ENCODE measurements at regions not wholly inside any gene's neighbourhood (a gene's known extent, or its start where the extent isn't known, plus 50 kb on each side); places are given as distances from the start of the nearest gene placed in this dataset.

DNA sequence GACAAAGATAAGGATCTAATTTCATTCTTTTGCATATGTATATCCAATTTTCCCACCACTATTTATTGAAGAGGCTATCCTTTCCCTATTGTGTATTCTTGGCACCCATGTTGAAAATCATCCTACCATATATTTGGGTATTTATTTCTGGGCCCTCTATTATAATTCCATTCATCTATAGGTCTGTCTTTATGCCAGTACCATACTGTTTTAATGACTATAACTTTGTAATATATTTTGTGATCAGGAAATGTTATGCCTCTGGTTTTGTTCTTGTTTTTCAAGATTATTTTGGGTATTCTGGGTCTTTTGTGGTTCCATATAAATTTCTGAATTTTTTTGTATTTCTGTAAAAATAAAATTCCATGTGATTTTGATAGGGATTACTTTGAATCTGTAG, 347.6 kb upstream of the SULF2 start:
- no peak for TF ChIP-seq U2AF1 (optimal IDR thresholded peaks at IDR 0.05; ENCODE audit: low read depth, low read length)
- TF ChIP-seq ZNF143 (CRISPR knock-in tag; IDR thresholded peaks at IDR 0.05) = no peak
- TF ChIP-seq NCOA1 (CRISPR knock-in tag; IDR thresholded peaks at IDR 0.05) = no peak
- TF ChIP-seq, protein P1, sequence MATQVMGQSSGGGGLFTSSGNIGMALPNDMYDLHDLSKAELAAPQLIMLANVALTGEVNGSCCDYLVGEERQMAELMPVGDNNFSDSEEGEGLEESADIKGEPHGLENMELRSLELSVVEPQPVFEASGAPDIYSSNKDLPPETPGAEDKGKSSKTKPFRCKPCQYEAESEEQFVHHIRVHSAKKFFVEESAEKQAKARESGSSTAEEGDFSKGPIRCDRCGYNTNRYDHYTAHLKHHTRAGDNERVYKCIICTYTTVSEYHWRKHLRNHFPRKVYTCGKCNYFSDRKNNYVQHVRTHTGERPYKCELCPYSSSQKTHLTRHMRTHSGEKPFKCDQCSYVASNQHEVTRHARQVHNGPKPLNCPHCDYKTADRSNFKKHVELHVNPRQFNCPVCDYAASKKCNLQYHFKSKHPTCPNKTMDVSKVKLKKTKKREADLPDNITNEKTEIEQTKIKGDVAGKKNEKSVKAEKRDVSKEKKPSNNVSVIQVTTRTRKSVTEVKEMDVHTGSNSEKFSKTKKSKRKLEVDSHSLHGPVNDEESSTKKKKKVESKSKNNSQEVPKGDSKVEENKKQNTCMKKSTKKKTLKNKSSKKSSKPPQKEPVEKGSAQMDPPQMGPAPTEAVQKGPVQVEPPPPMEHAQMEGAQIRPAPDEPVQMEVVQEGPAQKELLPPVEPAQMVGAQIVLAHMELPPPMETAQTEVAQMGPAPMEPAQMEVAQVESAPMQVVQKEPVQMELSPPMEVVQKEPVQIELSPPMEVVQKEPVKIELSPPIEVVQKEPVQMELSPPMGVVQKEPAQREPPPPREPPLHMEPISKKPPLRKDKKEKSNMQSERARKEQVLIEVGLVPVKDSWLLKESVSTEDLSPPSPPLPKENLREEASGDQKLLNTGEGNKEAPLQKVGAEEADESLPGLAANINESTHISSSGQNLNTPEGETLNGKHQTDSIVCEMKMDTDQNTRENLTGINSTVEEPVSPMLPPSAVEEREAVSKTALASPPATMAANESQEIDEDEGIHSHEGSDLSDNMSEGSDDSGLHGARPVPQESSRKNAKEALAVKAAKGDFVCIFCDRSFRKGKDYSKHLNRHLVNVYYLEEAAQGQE (IDR thresholded peaks at IDR 0.05; ENCODE audit: borderline replicate concordance in 1 of 2, low read depth in 1 of 2, low read length in 2 of 2) = no peak
- TF ChIP-seq, protein P2, sequence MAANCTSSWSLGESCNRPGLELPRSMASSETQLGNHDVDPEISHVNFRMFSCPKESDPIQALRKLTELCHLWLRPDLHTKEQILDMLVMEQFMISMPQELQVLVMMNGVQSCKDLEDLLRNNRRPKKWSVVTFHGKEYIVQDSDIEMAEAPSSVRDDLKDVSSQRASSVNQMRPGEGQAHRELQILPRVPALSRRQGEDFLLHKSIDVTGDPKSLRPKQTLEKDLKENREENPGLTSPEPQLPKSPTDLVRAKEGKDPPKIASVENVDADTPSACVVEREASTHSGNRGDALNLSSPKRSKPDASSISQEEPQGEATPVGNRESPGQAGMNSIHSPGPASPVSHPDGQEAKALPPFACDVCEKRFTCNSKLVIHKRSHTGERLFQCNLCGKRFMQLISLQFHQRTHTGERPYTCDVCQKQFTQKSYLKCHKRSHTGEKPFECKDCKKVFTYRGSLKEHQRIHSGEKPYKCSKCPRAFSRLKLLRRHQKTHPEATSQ (CRISPR knock-in tag; IDR thresholded peaks at IDR 0.05; ENCODE audit: borderline replicate concordance) = no peak
- H3K79me2 ChIP-seq (ENCODE audit: insufficient read depth, low read length) = no peaks in the 10 kb centered on the region
- no peak overlapping the region for H3K27ac ChIP-seq (ENCODE audit: extremely low read length, insufficient read depth, low read length)
- H3K9me3 ChIP-seq (ENCODE audit: low read length) = peaks cover 8% of the 10 kb centered on the region; the same call in 1 of the 2 replicates
- no peaks in the 10 kb centered on the region for H3K36me3 ChIP-seq (replicated peaks in 1 of 2; ENCODE audit: control insufficient read depth in 1 of 2, insufficient read depth in 2 of 2, low read length in 2 of 2)
- intact Hi-C loops (cut with micrococcal nuclease; ENCODE audit: unreplicated experiment) (no loop called here), in situ Hi-C loops (cut with HindIII; ENCODE audit: extremely low pct_ligation_motif_present, low pct_unique_long_range_greater_than_20kb) (no loop called here)
- CTCF ChIA-PET (ENCODE audit: low intra/inter-chr PET ratio, low total read pairs) = no interaction called here
- ATAC-seq (no peak), FAIRE-seq (no peak), DNase-seq (ENCODE audit: low spot score) (no peak)
- H2AFZ ChIP-seq (ENCODE audit: low read length) = no peak overlapping the region
- no peak overlapping the region for H3K9ac ChIP-seq (ENCODE audit: insufficient read depth, low read depth, low read length)
- POLR2A ChIA-PET = no interaction called here
- no peaks in the 10 kb centered on the region for H3K4me1 ChIP-seq (ENCODE audit: insufficient read depth, low read length)
- no peak overlapping the region for H3K4me2 ChIP-seq (ENCODE audit: low read depth, low read length)
- peaks cover 2 to 20% of the 10 kb centered on the region in 2 experiments; a peak in 2 of 5 replicates for H3K27me3 ChIP-seq (ENCODE audit: control insufficient read depth in 1 of 2, insufficient read depth in 2 of 2, low read length in 2 of 2)
- BruUV-seq (replicated peaks) = no TSS peak
- no peaks in the 10 kb centered on the region for H4K20me1 ChIP-seq (ENCODE audit: insufficient read depth, low read length)
- no peak overlapping the region for H3K4me3 ChIP-seq (replicated peaks in 1 of 3; ENCODE audit: insufficient read depth in 1 of 3, low read depth in 2 of 3, low read length in 3 of 3)
